Brain microvascular endothelial cell (primary cell): ENCODE measurements at regions not wholly inside any gene's neighbourhood (a gene's known extent, or its start where the extent isn't known, plus 50 kb on each side); places are given as distances from the start of the nearest gene placed in this dataset.
"Not testable (repeated sequence)": the region's sequence is repeated elsewhere in the genome, so short reads cannot be mapped to it uniquely, and the experiment has no call there.

Source experiments
- DNase-seq: peaks from one replicate; pipeline ENCODE4 v3.0.0-alpha.2; 2020
- H3K27ac ChIP-seq: fragments of 250-450 bp; sonication (Bioruptor Pico); 2 replicates; pipeline ENCODE4 v1.5.1; 2020; ENCODE audit warnings: mild to moderate bottlenecking, moderate library complexity
- H3K27me3 ChIP-seq: fragments of 250-450 bp; sonication (Bioruptor Pico); replicated peaks from 2 replicates; pipeline ENCODE4 v1.5.1; 2020; ENCODE audit warnings: mild to moderate bottlenecking
- H3K36me3 ChIP-seq: fragments of 250-450 bp; sonication (Bioruptor Pico); replicated peaks from 2 replicates; pipeline ENCODE4 v1.5.1; 2020; ENCODE audit warnings: mild to moderate bottlenecking
- H3K4me3 ChIP-seq: 2 replicates; pipeline ENCODE4 v1.5.1; 2011; ENCODE audit warnings: low read depth, mild to moderate bottlenecking, control low read depth, low read length, moderate library complexity
- CTCF ChIP-seq: IDR thresholded peaks from 2 replicates; pipeline ENCODE4 v1.5.1; 2011; ENCODE audit warnings: low read depth, mild to moderate bottlenecking, moderate library complexity, low read length, control low read depth, inconsistent platforms; ENCODE audit errors: missing control alignments
- in situ Hi-C: cut with HindIII; loops from 2 replicates; pipeline ENCODE4 v1.10.0; 2017; ENCODE audit warnings: low sequenced_read_pairs, low pct_ligation_motif_present

- no peak overlapping the region for H3K27ac ChIP-seq
- H3K4me3 ChIP-seq = no peak overlapping the region
- no peak for DNase-seq
- no peaks in the 10 kb centered on the region for H3K36me3 ChIP-seq
- in situ Hi-C loops = no loop called here
- TF ChIP-seq CTCF = no peak
- H3K27me3 ChIP-seq = no peaks in the 10 kb centered on the region
Observed at GRCh38 chr12:29888777-29889176, 105.0 kb upstream of the TMTC1 start.

DNA sequence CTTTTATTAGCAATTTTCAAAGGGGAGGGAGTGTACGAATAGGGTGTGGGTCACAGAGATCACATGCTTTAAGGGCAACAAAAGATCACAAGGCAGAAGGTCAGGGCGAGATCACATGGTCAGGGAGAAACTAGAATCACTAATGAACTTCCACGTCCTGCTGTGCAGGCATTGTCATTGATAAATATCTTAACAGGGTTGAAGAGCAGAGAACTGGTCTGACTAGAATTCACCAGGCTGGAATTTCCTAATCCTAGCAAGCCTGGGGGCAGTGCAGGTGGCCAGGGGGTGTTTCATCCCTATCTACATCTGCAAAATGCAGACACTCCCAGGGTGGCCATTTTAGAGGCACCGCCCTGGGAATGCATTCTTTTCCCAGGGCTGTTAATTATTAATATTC is 101.2 kb upstream of the TMTC1 start:
- in situ Hi-C loops, H3K4me3 ChIP-seq, DNase-seq, H3K27me3 ChIP-seq, H3K36me3 ChIP-seq, H3K27ac ChIP-seq: not testable (repeated sequence)

DNA sequence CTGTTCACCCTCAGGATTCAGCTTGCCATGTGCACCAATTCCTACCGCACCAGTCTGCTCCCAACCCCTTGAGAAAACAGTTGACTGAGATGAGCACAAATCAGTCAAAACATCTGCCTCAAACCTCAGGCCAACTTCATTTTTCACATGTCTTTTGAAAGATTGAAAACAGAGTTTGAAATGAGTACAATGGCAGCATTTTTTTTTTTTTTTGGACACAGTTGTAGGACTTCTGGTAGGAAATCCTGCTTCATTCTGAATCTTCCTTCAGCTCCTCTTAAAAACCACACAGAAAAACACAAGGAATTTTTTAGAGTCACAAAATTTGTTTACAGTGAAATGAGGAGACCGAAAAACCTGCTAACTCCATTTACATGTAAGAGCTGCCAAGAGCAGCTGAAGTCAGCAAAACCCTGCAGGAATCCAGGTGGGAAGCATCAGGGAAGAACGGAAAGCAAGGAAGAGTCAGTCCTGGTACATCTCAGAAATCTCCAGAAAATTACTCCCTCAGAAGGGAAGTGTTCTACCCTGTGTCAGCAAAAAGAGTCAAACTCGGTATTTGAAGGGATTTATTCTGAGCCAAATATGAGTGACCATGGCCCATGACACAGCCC is 100.3 kb upstream of the TMTC1 start:
- Histone ChIP-seq H3K27me3 (no peaks in the 10 kb centered on the region), H3K36me3 (no peaks in the 10 kb centered on the region), H3K4me3 (no peak overlapping the region), H3K27ac (no peak overlapping the region)
- no peak for TF ChIP-seq CTCF
- no peak for DNase-seq
- in situ Hi-C loops = no loop called here

DNA sequence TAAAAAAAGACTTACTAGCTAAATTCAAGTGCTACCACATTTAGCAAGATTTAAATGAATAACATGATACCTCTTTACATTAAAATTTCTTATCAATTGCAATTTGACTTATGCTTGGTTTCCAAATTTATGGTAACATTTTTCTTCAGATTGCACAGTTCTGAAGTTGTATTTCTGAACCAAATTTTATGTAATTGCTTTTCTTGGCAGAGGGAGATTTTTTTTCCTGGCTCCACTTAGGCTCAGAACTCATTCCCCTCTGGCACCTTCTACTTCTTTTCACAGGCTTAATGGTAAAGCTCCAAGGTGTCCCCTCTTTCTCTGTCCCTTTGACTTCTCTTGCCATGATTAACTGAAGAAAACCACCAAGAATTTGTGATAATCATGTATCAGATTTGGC is 99.8 kb upstream of the TMTC1 start:
- in situ Hi-C loops = no loop called here
- Histone ChIP-seq H3K4me3 (no peak overlapping the region), H3K36me3 (no peaks in the 10 kb centered on the region), H3K27ac (no peak overlapping the region), H3K27me3 (no peaks in the 10 kb centered on the region)
- no peak for TF ChIP-seq CTCF
- no peak for DNase-seq

DNA sequence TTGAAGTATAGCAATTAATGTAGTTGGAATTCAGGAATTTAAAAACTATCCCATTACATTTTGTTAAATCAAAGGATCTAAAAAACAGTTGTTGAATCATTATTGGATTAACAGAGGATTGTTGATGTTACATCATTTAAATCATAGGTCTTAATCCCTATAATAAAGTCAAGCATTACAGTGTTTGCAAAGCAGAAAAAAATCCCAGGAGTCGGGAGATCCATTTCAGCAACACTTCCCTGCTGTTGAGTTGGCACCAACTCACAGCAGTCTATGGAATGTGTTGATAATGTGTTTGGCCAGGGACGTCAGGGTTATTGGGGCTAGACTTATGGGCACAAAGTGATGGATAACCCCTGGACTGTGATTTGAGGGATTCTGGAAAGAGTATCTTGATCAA is 99.1 kb upstream of the TMTC1 start:
- in situ Hi-C loops = no loop called here
- no peak for DNase-seq
- TF ChIP-seq CTCF = no peak
- no peak overlapping the region for H3K4me3 ChIP-seq
- H3K27me3 ChIP-seq = no peaks in the 10 kb centered on the region
- H3K27ac ChIP-seq = no peak overlapping the region
- no peaks in the 10 kb centered on the region for H3K36me3 ChIP-seq

DNA sequence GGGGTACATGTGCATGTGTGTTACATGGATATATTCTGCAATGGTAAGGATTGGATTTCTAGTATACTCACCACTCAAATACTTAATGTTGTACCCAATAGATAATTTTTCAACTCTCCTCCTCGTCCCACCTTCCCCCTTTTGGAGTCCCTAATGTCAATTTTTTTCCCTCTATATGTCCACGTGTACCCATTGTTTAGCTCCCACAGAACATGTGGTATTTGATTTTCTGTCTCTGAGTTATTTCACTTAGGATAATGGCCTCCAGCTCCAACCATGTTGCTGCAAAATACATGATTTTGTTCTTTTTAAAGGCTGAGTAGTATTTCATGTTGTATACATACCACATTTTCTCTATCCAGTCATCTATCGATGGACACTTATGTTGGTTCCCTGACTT is 97.2 kb upstream of the TMTC1 start:
- Histone ChIP-seq H3K27ac (no peak overlapping the region), H3K27me3 (no peaks in the 10 kb centered on the region), H3K4me3 (no peak overlapping the region), H3K36me3 (no peaks in the 10 kb centered on the region)
- no peak for TF ChIP-seq CTCF
- no peak for DNase-seq
- in situ Hi-C loops = no loop called here
